Activated CD8-positive, alpha-beta memory T cell treated with anti-CD3 and anti-CD28 coated beads, Interleukin-2, amount 50 U/mL, for 48 hours (primary cell): ENCODE measurements at regions not wholly inside any gene's neighbourhood (a gene's known extent, or its start where the extent isn't known, plus 50 kb on each side); places are given as distances from the start of the nearest gene placed in this dataset.
"Not testable (repeated sequence)": the region's sequence is repeated elsewhere in the genome, so short reads cannot be mapped to it uniquely, and the experiment has no call there.

Experiments used
- DNase-seq: peaks from one replicate; pipeline ENCODE4 v3.0.0-alpha.2; 2020

- no peak for DNase-seq
These were observed 64.2 kb downstream of the DACT2 start for GRCh38 chr6:168255283-168255881.

- DNase-seq = no peak
These were observed 67.3 kb downstream of the DACT2 start for GRCh38 chr6:168252267-168252666.

DNA sequence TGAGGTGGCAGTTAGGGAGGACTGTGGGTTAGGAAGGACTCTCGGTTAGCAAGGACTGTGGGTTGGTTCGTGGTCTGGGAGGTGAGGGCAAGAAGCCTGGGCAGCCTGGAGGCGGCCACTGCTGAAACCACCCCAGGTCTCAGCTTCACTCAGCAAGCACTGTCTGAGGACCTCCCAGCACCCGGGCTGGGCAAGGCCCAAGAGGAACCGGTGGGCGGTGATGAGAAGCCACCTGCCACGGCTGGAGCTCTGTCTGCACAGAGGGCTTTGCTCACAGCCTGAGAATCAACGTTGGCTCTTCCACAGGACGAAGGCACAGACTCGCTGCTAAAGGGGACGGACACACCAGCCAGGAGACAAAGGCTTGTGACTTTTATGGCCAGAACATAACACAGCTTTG, 69.3 kb downstream of the DACT2 start:
- no peak for DNase-seq

DNA sequence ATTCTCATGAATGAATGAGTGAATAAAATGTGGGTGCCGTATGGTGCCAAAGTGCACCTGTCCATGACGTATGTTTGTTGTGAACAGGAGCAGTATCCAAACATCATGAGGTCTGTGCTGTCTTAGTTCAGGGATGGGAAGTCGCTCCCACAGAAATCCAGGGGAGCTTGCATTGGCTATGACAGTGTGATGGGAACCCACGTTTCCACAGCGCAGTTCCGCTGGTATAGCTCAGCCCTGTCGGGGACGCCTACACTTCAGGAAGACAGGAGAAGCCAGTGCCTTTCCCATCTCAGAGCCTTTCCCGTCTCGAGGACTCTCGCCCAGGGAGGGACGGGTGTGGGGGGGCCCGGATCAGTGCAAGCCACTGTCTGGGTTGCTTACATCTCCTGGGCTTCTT, 69.8 kb downstream of the DACT2 start:
- DNase-seq = no peak

GRCh38 chr6:168248148-168248620, 71.4 kb downstream of the DACT2 start:
- DNase-seq = no peak

GRCh38 chr6:168247443-168248147, 72.0 kb downstream of the DACT2 start:
- DNase-seq = no peak

DNA sequence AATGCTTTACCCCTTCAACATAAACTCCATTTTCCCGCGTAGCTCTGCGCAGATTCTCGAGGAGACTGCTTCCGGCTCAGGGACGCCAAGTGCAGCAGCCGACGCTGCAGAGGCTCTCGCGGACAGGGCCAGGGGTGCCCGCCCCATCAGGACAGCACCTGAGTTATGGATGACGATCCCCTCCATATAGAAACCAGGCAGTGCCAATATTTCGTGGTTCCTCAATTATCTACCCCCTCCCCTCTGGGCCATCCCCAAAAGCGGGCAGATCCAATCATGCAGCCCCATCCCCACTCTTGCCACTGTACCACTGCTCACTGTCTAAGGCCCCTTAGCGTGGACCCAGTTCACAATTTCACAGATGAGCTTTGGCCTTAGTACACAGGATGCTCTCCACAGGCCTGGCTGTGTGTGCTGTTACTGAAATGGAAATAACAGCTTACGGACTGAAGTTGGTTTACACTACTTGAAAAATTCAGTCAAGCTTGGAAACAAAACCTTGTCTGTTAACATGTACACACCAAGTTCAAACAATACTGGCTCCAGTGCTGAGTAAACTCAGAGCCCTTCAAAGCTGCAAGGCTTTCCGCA, 74.5 kb downstream of the DACT2 start:
- no peak for DNase-seq

- no peak for DNase-seq
These were observed 75.7 kb downstream of the DACT2 start for GRCh38 chr6:168243812-168244376.

GRCh38 chr6:168242940-168243225, 76.7 kb downstream of the DACT2 start:
- no peak for DNase-seq

DNA sequence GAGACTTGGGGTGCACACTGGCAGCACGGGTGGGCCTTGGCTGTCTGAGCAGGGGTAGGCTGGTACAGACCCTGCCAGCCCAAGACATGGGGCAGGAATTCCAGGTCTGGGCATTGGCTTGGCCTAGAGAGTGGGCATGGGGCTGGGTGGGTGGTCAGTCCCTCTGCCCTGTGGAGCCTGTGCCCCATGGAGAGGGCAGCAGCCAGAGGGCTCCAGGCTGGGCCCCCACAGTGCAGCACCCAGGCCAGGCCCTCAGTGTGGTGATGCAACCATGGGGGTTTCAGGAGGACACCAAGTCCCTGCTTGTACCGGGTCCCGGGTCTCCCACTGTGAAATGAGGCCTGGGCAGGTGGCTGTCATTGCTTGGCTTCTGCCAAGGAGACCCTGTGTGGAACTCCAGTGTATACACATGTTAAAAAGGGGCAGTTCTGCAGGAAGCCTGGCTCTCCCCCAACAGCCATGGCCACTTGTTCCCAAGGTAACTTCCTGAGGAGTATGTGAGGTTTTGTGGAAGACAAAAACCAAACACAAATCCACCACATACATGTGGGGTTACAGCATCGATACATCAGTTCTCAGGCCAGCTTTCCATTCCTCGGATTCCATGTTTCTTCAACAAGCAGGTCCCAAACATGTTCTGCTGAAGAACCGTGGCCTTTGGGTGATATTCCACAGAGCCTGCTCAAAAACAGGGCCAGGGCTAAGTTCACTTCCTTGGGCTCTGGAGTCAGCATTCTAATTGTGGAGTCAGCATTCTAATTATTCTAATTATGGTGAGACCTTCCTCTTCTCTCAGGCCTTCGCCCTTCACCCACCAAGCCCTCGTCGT, 77.3 kb downstream of the DACT2 start:
- DNase-seq = no peak

DNA sequence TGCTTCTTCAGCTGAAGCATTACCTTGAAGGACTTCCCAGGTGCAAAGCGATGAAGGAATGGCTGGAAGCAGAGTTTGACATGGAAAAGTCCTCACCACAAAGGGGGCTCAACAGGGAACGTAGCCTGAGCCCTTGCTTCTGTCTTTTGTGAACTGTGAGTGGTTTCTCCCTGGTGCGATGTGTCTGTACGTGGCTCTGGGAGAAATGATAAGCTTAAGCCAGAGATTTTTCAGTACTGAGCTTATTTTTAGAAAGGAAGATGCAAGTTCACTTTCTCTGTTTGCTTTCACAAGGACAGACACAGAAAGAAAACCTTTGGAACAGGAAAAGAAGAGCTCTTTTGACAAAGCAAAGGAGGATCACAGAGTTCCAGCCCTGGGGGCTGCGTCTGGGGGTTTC, 79.4 kb downstream of the DACT2 start:
- no peak for DNase-seq

DNA sequence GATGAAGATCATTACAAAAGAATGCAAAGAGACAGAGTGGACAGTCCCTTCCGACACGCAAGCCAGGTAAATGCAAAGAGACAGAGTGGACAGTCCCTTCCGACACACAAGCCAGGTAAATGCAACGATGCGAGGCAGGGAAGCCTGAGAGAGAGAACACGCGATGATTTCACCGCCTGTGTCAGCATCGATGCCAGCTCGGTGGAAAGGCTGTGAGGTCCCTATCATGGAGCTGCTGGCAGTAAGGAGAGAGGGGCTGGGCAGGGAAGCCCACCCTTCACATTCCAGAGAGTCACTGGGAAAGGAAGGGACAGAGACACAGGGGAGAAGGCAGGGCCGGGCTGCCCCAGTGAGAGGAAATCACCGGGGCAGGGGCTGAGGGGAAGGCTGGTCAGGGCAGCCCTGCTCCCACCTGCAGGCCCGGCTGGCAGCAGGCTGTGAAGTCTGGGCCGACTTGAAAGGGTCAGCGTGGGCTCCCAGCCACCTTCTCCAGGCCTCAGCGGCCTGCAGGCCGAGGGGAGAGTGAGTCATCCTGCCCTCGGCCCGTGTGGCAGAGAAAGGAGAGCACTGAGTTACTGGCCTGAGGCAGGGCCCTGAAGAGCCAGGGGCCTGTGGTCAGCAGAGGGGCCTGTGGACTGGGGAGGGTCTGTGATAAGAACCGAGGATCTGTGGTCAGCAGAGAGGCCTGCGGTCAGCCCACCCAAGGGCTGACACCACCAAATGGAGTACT, 80.4 kb downstream of the DACT2 start:
- no peak for DNase-seq

- no peak for DNase-seq
These were observed 81.2 kb downstream of the DACT2 start for GRCh38 chr6:168238159-168238909.

DNA sequence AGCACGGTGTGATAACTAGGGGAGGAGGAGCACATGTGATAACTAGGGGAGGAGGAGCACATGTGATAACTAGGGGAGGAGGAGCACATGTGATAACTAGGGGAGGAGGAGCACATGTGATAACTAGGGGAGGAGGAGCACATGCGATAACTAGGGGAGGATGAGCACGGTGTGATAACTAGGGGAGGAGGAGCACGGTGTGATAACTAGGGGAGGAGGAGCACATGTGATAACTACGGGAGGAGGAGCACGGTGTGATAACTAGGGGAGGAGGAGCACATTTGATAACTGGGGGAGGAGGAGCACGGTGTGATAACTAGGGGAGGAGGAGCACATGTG, 85.7 kb downstream of the DACT2 start:
- not testable (repeated sequence) for DNase-seq

- no peak for DNase-seq
These were observed 86.3 kb downstream of the DACT2 start for GRCh38 chr6:168232989-168233874.

DNA sequence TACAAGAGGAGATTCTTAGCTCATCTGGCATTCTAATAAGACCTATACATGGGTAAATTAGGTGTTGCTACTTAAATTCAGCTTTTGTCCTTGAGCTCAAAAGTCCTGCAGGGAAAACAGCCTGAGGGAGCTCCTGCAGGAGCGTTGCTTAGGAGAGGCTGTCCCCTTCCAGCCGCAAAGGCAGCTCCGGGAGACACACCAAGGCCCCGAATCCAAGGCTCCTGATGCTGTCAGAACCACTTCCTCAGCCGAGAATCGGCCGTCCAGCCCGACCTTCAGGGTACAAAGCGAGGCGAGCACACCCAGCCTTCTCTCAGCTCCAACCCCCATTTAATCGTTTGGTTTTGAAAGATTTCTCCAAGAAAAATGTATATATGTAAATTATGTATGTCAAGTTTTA, 87.0 kb downstream of the DACT2 start:
- DNase-seq = no peak

DNA sequence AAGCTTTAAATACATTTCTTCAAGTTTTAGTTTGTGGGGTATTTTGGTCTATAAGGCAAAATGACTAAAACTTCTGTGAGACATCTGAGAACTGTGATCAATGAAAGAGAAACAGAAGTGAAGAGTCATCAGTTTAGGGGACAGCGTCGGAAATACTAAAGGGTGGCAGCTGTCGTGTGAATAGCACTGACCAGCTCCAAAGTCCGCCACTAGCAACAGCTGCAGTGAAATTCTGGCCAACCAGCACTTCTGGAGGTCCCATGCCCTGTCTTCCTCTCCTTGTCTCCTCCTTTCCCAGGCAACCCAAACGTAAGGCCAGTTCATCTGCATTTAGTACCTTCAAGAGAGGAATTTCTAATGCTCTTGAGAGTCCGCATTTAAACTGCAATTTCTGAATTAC, 87.5 kb downstream of the DACT2 start:
- DNase-seq = no peak

- DNase-seq = no peak
These were observed 88.1 kb downstream of the DACT2 start for GRCh38 chr6:168231393-168231957.

DNA sequence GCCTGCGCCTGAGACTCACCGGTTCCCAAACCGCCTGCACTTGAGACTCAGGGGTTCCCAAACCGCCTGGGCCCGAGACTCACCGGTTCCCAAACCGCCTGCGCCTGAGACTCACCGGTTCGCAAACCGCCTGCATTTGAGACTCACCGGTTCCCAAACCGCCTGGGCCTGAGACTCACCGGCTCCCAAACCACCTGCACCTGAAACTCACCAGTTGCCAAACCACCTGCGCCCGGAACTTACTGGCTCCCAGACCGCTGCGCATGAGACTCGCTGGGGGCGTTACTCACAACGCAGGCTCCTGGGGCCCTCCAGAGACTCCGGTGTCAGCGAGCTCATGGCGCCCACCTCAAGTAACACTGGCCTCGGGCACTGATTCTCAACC, 90.2 kb downstream of the DACT2 start:
- DNase-seq = no peak

GRCh38 chr6:168228676-168229367, 90.8 kb downstream of the DACT2 start:
- no peak for DNase-seq
